B cell (primary cell): ENCODE measurements at regions not wholly inside any gene's neighbourhood (a gene's known extent, or its start where the extent isn't known, plus 50 kb on each side); places are given as distances from the start of the nearest gene placed in this dataset.

Experiments
- ATAC-seq: fragments of 200-7000 bp; cut with Tn5 transposase; one replicate; pipeline ENCODE4 v1.10.0; 2021; ENCODE audit warnings: low read depth, mild to moderate bottlenecking, moderate number of reproducible peaks, moderate library complexity
- CTCF ChIA-PET: fragments of 350-600 bp; sonication (Branson Sonifier 250); formaldehyde crosslinking; loops from one replicate; lab custom pipeline; 2021; ENCODE audit warnings: antibody characterized with exemption, inconsistent platforms; lab: Charles Lee
- POLR2A ChIA-PET: fragments of 350-600 bp; sonication (Branson Sonifier 250); formaldehyde crosslinking; loops from one replicate; lab custom pipeline; 2021; ENCODE audit warnings: antibody characterized with exemption; lab: Charles Lee
- DNase-seq: peaks from one replicate; pipeline ENCODE4 v3.0.0; 2013
- H2AFZ ChIP-seq: 2 replicates; pipeline ENCODE4 v1.6.1; 2012; ENCODE audit warnings: mild to moderate bottlenecking, low read depth, low read length; ENCODE audit not compliant: insufficient read depth, poor library complexity, severe bottlenecking
- H3K27ac ChIP-seq, 2 donors: 1 replicate in 1 of 2; 2 replicates in 1 of 2; pipeline ENCODE4 v1.5.1; 2012 to 2013; ENCODE audit warnings: low read length in 2 of 2, mild to moderate bottlenecking in 2 of 2, moderate library complexity in 1 of 2
- H3K27me3 ChIP-seq, 4 experiments: fragments of 200-600 bp in 1 of 4; sonication (generic) in 1 of 4; replicated peaks in 1 of 4; 1 replicate in 2 of 4; 2 replicates in 2 of 4; pipeline versions ENCODE4 v1.6.1 to v1.7.0; 2013 to 2016; ENCODE audit warnings: low read length in 3 of 4, mild to moderate bottlenecking in 2 of 4, mixed read lengths in 1 of 4, moderate library complexity in 1 of 4; ENCODE audit not compliant: insufficient read depth in 4 of 4, control insufficient read depth in 3 of 4; ENCODE audit errors: control extremely low read depth in 1 of 4
- H3K36me3 ChIP-seq, 2 experiments: replicated peaks in 1 of 2; 1 replicate in 1 of 2; 2 replicates in 1 of 2; pipeline versions ENCODE4 v1.6.1 to v1.7.1; 2013; ENCODE audit warnings: low read length in 1 of 2; ENCODE audit not compliant: insufficient read depth in 2 of 2, control insufficient read depth in 1 of 2; ENCODE audit errors: control extremely low read depth in 1 of 2, extremely low read depth in 1 of 2
- H3K4me1 ChIP-seq, 2 donors: fragments of 200-600 bp in 1 of 2; sonication (generic) in 1 of 2; 1 replicate in 1 of 2; 2 replicates in 1 of 2; pipeline versions ENCODE4 v1.5.1 to v1.6.1; 2013 to 2017; ENCODE audit warnings: low read length in 2 of 2; ENCODE audit not compliant: control insufficient read depth in 2 of 2, insufficient read depth in 2 of 2
- H3K4me2 ChIP-seq: replicated peaks from 2 replicates; pipeline ENCODE3; 2012; ENCODE audit warnings: mild to moderate bottlenecking, low read depth, low read length; ENCODE audit not compliant: poor library complexity, severe bottlenecking
- H3K4me3 ChIP-seq, 5 experiments: fragments of 200-600 bp in 1 of 5; sonication (generic) in 1 of 5; 1 replicate in 3 of 5; 2 replicates in 2 of 5; pipeline versions ENCODE4 v1.5.1 to v1.7.0; 2011 to 2016; ENCODE audit warnings: low read length in 4 of 5, mild to moderate bottlenecking in 4 of 5, low read depth in 2 of 5, control low read depth in 1 of 5, moderate library complexity in 1 of 5; ENCODE audit not compliant: insufficient read depth in 1 of 5; ENCODE audit errors: control extremely low read depth in 1 of 5, extremely low read depth in 1 of 5
- H3K79me2 ChIP-seq: fragments of 200-600 bp; sonication (generic); one replicate; pipeline ENCODE4 v1.6.0; 2016; ENCODE audit warnings: low read length; ENCODE audit not compliant: control insufficient read depth, insufficient read depth
- H3K9ac ChIP-seq: fragments of 200-600 bp; sonication (generic); 2 replicates; pipeline ENCODE4 v1.6.1; 2017; ENCODE audit warnings: mild to moderate bottlenecking, low read length, moderate library complexity
- H3K9me3 ChIP-seq, 3 donors: one replicate each; pipeline versions ENCODE4 v1.6.1 to v1.7.1; 2013; ENCODE audit warnings: low read length in 2 of 3; ENCODE audit not compliant: control insufficient read depth in 2 of 3, insufficient read depth in 1 of 3; ENCODE audit errors: control extremely low read depth in 1 of 3
- H4K20me1 ChIP-seq: 2 replicates; pipeline ENCODE4 v1.6.0; 2012; ENCODE audit warnings: mild to moderate bottlenecking, low read length; ENCODE audit not compliant: insufficient read depth, control insufficient read depth, poor library complexity, severe bottlenecking
- H3K27ac Mint-ChIP-seq: one replicate; pipeline ENCODE4 v1.8.0; 2021; ENCODE audit warnings: mixed read lengths
- H3K27me3 Mint-ChIP-seq: one replicate; pipeline ENCODE4 v1.8.0; 2021; ENCODE audit warnings: mixed read lengths
- H3K4me1 Mint-ChIP-seq: one replicate; pipeline ENCODE4 v1.8.0; 2021; ENCODE audit warnings: mixed read lengths
- H3K4me3 Mint-ChIP-seq: one replicate; pipeline ENCODE4 v1.8.0; 2021; ENCODE audit warnings: mixed read lengths
- H3K9me3 Mint-ChIP-seq: one replicate; pipeline ENCODE4 v1.8.0; 2022; ENCODE audit warnings: mixed read lengths; ENCODE audit not compliant: insufficient read depth
- EZH2 ChIP-seq: IDR thresholded peaks from 2 replicates; pipeline ENCODE4 v1.6.1; 2012; ENCODE audit warnings: borderline replicate concordance, low read depth, mild to moderate bottlenecking, moderate library complexity, low read length; ENCODE audit not compliant: insufficient read depth, poor library complexity, severe bottlenecking
- WGBS: methylation state at CpG from one replicate; pipeline ENCODE4 v1.1.5; 2013; ENCODE audit warnings: missing lambda C conversion rate; ENCODE audit not compliant: insufficient coverage; 5-methylcytosine and 5-hydroxymethylcytosine counted together
- intact Hi-C: fragments of 100-400 bp; cut with micrococcal nuclease; formaldehyde crosslinking; loops from one replicate; pipeline ENCODE4 v1.10.0; 2022
- TF ChIP-seq, protein P1 (sequence below): fragments of 200-600 bp; IDR thresholded peaks from one replicate; pipeline ENCODE4 v1.8.0; 2022; ENCODE audit warnings: antibody characterized with exemption, mild to moderate bottlenecking

DNA sequence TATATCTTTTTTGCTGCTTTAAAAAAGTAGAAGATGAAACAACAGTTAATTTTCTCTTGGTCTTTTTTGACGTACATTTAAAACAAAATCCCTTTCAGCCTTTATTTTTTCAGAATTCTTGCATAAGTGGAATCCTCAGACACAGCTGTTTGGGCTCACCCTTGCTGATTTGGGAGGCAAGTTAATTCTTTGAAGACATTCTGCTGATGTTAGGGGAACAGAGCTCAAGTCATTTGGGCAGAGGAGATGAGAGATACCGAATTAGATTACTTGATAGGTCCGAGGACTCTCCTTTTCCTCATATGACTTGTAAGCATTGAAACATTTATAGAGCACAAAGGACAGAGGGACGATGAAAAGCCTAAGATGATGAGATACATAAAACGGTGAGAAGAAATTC lies 567.9 kb upstream of the CITED2 start:
- H3K4me1 ChIP-seq: peaks cover 9 to 11% of the 10 kb centered on the region in 2 donors
- H3K9me3 ChIP-seq: no peaks in the 10 kb centered on the region
- no peak overlapping the region for H3K4me3 ChIP-seq
- H3K4me2 ChIP-seq: no peak overlapping the region
- CTCF ChIA-PET: no interaction called here
- Mint-ChIP-seq H3K4me1 (peaks cover 9% of the 10 kb centered on the region), H3K27ac (no peak overlapping the region), H3K27me3 (no peaks in the 10 kb centered on the region), H3K9me3 (no peaks in the 10 kb centered on the region), H3K4me3 (no peak overlapping the region)
- H2AFZ ChIP-seq: no peak overlapping the region
- POLR2A ChIA-PET: no interaction called here
- H4K20me1 ChIP-seq: no peaks in the 10 kb centered on the region
- no peak for TF ChIP-seq EZH2
- TF ChIP-seq, protein P1, sequence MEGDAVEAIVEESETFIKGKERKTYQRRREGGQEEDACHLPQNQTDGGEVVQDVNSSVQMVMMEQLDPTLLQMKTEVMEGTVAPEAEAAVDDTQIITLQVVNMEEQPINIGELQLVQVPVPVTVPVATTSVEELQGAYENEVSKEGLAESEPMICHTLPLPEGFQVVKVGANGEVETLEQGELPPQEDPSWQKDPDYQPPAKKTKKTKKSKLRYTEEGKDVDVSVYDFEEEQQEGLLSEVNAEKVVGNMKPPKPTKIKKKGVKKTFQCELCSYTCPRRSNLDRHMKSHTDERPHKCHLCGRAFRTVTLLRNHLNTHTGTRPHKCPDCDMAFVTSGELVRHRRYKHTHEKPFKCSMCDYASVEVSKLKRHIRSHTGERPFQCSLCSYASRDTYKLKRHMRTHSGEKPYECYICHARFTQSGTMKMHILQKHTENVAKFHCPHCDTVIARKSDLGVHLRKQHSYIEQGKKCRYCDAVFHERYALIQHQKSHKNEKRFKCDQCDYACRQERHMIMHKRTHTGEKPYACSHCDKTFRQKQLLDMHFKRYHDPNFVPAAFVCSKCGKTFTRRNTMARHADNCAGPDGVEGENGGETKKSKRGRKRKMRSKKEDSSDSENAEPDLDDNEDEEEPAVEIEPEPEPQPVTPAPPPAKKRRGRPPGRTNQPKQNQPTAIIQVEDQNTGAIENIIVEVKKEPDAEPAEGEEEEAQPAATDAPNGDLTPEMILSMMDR: no peak
- 94% methylated on average over 3 of the region's 5 CpGs for WGBS
- H3K79me2 ChIP-seq: no peaks in the 10 kb centered on the region
- no peak overlapping the region for H3K9ac ChIP-seq
- ATAC-seq (no peak), DNase-seq (no peak)
- no peaks in the 10 kb centered on the region for H3K36me3 ChIP-seq
- intact Hi-C loops: no loop called here
- no peaks in the 10 kb centered on the region for H3K27me3 ChIP-seq
- H3K27ac ChIP-seq: no peak overlapping the region

DNA sequence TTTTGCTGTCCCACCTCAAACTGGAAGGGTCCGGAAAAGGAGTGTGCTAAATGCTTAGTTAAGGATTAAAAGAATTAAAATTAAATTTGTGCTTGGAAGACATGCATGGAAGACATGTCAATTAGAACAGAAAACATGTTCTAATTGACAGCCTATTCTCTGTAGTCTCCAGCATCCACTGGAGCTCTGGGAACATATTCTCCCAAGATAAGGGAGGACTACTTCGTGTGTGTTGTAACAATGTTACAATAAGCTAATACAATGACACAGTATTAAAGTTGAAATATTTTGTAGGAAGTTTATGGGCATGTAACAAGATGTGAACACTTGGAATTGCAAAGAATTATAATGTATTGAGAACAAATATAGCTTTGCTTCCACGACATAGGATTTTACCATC lies 567.4 kb upstream of the CITED2 start:
- Histone ChIP-seq H4K20me1 (no peaks in the 10 kb centered on the region), H3K27ac (no peak overlapping the region), H2AFZ (no peak overlapping the region), H3K27me3 (no peaks in the 10 kb centered on the region), H3K4me1 (peaks cover 9 to 11% of the 10 kb centered on the region in 2 donors), H3K4me2 (no peak overlapping the region), H3K36me3 (no peaks in the 10 kb centered on the region), H3K9ac (no peak overlapping the region), H3K9me3 (no peaks in the 10 kb centered on the region), H3K4me3 (no peak overlapping the region), H3K79me2 (no peaks in the 10 kb centered on the region)
- no peak for TF ChIP-seq EZH2
- TF ChIP-seq, protein P1: no peak
- POLR2A ChIA-PET: no interaction called here
- H3K9me3 Mint-ChIP-seq: no peaks in the 10 kb centered on the region
- DNase-seq (no peak), ATAC-seq (no peak)
- intact Hi-C loops: no loop called here
- CTCF ChIA-PET: no interaction called here
- no peak overlapping the region for H3K4me3 Mint-ChIP-seq
- no peak overlapping the region for H3K27ac Mint-ChIP-seq
- WGBS: no CpG with 5 or more reads among the region's 3 CpGs
- H3K4me1 Mint-ChIP-seq: peaks cover 9% of the 10 kb centered on the region
- no peaks in the 10 kb centered on the region for H3K27me3 Mint-ChIP-seq
